Gastroesophageal sphincter (tissue), 3 donors: ENCODE measurements at regions not wholly inside any gene's neighbourhood (a gene's known extent, or its start where the extent isn't known, plus 50 kb on each side); places are given as distances from the start of the nearest gene placed in this dataset.

Experiments used
- CTCF ChIP-seq, 4 experiments: fragments of 200-600 bp in 2 of 4; fragments of 450-650 bp in 2 of 4; sonication (generic) in 1 of 4; IDR thresholded peaks; one replicate each; pipeline ENCODE4 v1.5.1; 2017 to 2019; ENCODE audit warnings: antibody characterized with exemption in 4 of 4, mild to moderate bottlenecking in 2 of 4, moderate library complexity in 2 of 4
- EP300 ChIP-seq: sonication (generic); formaldehyde crosslinking; IDR thresholded peaks from one replicate; pipeline ENCODE4 v1.6.1; 2017; ENCODE audit warnings: antibody characterized with exemption, mild to moderate bottlenecking
- POLR2AphosphoS5 ChIP-seq: sonication (generic); formaldehyde crosslinking; IDR thresholded peaks from one replicate; pipeline ENCODE4 v1.6.1; 2017; ENCODE audit warnings: antibody characterized with exemption

DNA sequence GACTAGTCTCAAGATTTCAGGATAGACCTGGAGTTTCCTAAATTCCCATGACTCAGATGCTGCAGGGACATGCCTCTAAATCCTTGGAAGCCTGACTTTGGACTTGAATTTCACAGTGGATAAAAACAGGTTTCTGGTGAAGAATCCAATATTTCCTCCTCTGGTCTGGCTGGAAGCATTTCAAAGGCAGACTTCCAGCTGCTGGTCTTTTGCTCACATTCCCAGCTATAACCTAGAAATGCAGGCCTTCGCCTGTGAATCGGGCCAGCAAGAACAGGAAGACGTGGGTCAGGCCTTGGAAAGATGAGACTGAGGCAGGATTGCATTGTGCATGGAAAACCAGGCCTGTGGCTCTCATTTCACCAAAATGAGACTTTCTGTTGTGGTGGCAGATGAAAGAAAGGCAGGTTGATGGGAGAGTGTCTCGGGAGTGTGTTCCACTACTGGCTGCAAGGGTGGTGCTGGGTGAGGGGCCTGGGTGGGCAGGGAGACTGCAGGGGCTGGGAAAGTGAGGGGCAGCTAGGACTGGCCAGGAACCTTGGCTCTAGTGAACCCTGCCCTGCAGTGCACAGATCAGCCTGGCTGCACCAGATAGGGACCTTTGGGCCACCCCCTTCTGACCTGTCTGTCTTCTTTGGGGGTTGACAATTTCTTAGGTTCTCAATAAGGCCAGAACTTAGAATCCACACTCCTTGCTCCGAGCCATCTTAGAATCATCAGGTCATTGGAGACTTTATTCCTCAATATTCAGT is 488.8 kb upstream of the MKI67 start:
- TF ChIP-seq CTCF (IDR thresholded peaks at IDR 0.05) (no peak), EP300 (no peak), POLR2AphosphoS5 (no peak)
